CD14-positive monocyte (primary cell): ENCODE measurements at regions not wholly inside any gene's neighbourhood (a gene's known extent, or its start where the extent isn't known, plus 50 kb on each side); places are given as distances from the start of the nearest gene placed in this dataset.

Source experiments
- DNase-seq, 3 donors: peaks; one replicate each; pipeline ENCODE4 v3.0.0-alpha.2; 2011 to 2022
- H2AFZ ChIP-seq: 2 replicates; pipeline ENCODE4 v1.6.0; 2012; ENCODE audit warnings: mild to moderate bottlenecking, low read depth, low read length, inconsistent platforms; ENCODE audit not compliant: insufficient read depth, poor library complexity, severe bottlenecking
- H3K27ac ChIP-seq, 2 donors: 1 replicate in 1 of 2; 2 replicates in 1 of 2; pipeline ENCODE4 v1.5.1; 2012 to 2013; ENCODE audit warnings: low read length in 2 of 2, control low read depth in 1 of 2, inconsistent platforms in 1 of 2, low read depth in 1 of 2, mild to moderate bottlenecking in 1 of 2
- H3K27me3 ChIP-seq, 2 donors: one replicate each; pipeline versions ENCODE4 v1.6.0 to v1.6.1; 2011 to 2013; ENCODE audit warnings: low read length in 2 of 2; ENCODE audit not compliant: control insufficient read depth in 2 of 2, insufficient read depth in 2 of 2
- H3K36me3 ChIP-seq, 2 donors: replicated peaks in 1 of 2; 1 replicate in 1 of 2; 2 replicates in 1 of 2; pipeline versions ENCODE4 v1.5.1 to v1.6.1; 2012 to 2013; ENCODE audit warnings: low read length in 2 of 2, control low read depth in 1 of 2, inconsistent platforms in 1 of 2, mild to moderate bottlenecking in 1 of 2; ENCODE audit not compliant: insufficient read depth in 2 of 2, control insufficient read depth in 1 of 2
- H3K4me1 ChIP-seq, 2 donors: 1 replicate in 1 of 2; 2 replicates in 1 of 2; pipeline versions ENCODE4 v1.5.1 to v1.6.1; 2012 to 2013; ENCODE audit warnings: low read length in 2 of 2, control low read depth in 1 of 2, inconsistent platforms in 1 of 2, mild to moderate bottlenecking in 1 of 2, moderate library complexity in 1 of 2; ENCODE audit not compliant: insufficient read depth in 2 of 2, control insufficient read depth in 1 of 2
- H3K4me2 ChIP-seq: replicated peaks from 2 replicates; pipeline ENCODE3; 2012; ENCODE audit warnings: low read length, moderate library complexity, mild to moderate bottlenecking; ENCODE audit not compliant: poor library complexity, severe bottlenecking; ENCODE audit errors: extremely low read depth
- H3K4me3 ChIP-seq, 3 experiments: fragments of 200-600 bp in 1 of 3; sonication (generic) in 1 of 3; replicated peaks in 1 of 3; 1 replicate in 2 of 3; 2 replicates in 1 of 3; pipeline ENCODE4 v1.5.1; 2011 to 2013; ENCODE audit warnings: low read length in 3 of 3, mild to moderate bottlenecking in 3 of 3, control low read depth in 2 of 3, low read depth in 2 of 3, inconsistent platforms in 1 of 3, moderate library complexity in 1 of 3
- H3K79me2 ChIP-seq: 2 replicates; pipeline ENCODE4 v1.6.0; 2012; ENCODE audit warnings: mild to moderate bottlenecking, control low read depth, inconsistent platforms, low read length, moderate library complexity; ENCODE audit not compliant: insufficient read depth
- H3K9ac ChIP-seq: 2 replicates; pipeline ENCODE4 v1.6.0; 2017; ENCODE audit warnings: low read length, mild to moderate bottlenecking; ENCODE audit not compliant: insufficient read depth, poor library complexity, severe bottlenecking
- H3K9me3 ChIP-seq, 2 donors: replicated peaks in 1 of 2; 1 replicate in 1 of 2; 2 replicates in 1 of 2; pipeline versions ENCODE4 v1.5.1 to v1.6.1; 2012 to 2013; ENCODE audit warnings: low read length in 2 of 2, control low read depth in 1 of 2; ENCODE audit not compliant: control insufficient read depth in 1 of 2, insufficient read depth in 1 of 2
- H4K20me1 ChIP-seq: 2 replicates; pipeline ENCODE4 v1.6.0; 2012; ENCODE audit warnings: mild to moderate bottlenecking, low read length, control low read depth, moderate library complexity; ENCODE audit not compliant: insufficient read depth
- H3K27ac Mint-ChIP-seq, 7 donors: one replicate each; pipeline ENCODE4 v1.8.0; 2020; ENCODE audit warnings: mild to moderate bottlenecking in 7 of 7, mixed read lengths in 7 of 7, moderate library complexity in 6 of 7, inconsistent platforms in 2 of 7
- H3K27me3 Mint-ChIP-seq, 3 donors: one replicate each; pipeline ENCODE4 v1.8.0; 2021 to 2022; ENCODE audit warnings: low read depth in 3 of 3, mild to moderate bottlenecking in 3 of 3, mixed read lengths in 3 of 3, moderate library complexity in 3 of 3, inconsistent platforms in 1 of 3
- H3K36me3 Mint-ChIP-seq, 2 donors: one replicate each; pipeline ENCODE4 v1.8.0; 2020; ENCODE audit warnings: mixed read lengths in 2 of 2, inconsistent platforms in 1 of 2, mild to moderate bottlenecking in 1 of 2
- H3K4me1 Mint-ChIP-seq: one replicate; pipeline ENCODE4 v1.8.0; 2020; ENCODE audit warnings: mild to moderate bottlenecking, mixed read lengths
- H3K4me3 Mint-ChIP-seq, 2 donors: one replicate each; pipeline ENCODE4 v1.8.0; 2020; ENCODE audit warnings: mild to moderate bottlenecking in 2 of 2, mixed read lengths in 2 of 2, moderate library complexity in 1 of 2
- H3K9me3 Mint-ChIP-seq, 7 donors: one replicate each; pipeline ENCODE4 v1.8.0; 2020 to 2022; ENCODE audit warnings: mixed read lengths in 7 of 7, mild to moderate bottlenecking in 6 of 7, moderate library complexity in 6 of 7, inconsistent platforms in 2 of 7
- WGBS: methylation state at CpG from one replicate; pipeline ENCODE4 v1.1.5; 2013; ENCODE audit warnings: missing lambda C conversion rate; ENCODE audit not compliant: insufficient coverage; 5-methylcytosine and 5-hydroxymethylcytosine counted together
- intact Hi-C, 2 donors: fragments of 100-400 bp; cut with micrococcal nuclease; formaldehyde crosslinking; loops; one replicate each; pipeline versions ENCODE4 v1.15.0 to v1.15.1; 2023
- TF ChIP-seq, protein P1 (sequence below): fragments of 200-600 bp; IDR thresholded peaks from one replicate; pipeline ENCODE4 v1.8.0; 2022; ENCODE audit warnings: antibody characterized with exemption, mild to moderate bottlenecking

DNA sequence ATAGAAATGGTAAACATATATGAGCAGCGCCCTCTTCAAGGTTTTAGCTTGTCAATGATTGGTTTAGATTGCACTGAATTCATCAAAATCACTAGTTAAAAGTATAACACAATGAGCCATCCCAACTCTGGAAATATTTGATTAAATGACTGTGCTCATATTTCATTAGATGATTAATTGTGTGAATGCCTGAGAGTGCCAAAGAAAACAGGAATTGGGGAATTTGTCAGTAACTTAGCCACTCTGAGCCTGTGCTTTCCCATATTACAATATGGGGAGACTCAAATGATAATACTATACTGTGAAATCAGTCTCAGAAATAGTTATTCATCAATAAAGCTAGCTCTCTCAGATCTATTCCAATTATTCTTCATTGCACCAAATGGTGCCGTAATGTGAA is 2087.6 kb upstream of the CELF4 start:
- H4K20me1 ChIP-seq = no peaks in the 10 kb centered on the region
- H3K4me1 Mint-ChIP-seq = no peaks in the 10 kb centered on the region
- no peak overlapping the region for H3K27ac ChIP-seq
- H3K27me3 ChIP-seq = no peaks in the 10 kb centered on the region
- intact Hi-C loops = no loop called here
- H3K9me3 Mint-ChIP-seq = peaks cover 0 to 3% (median 0%) of the 10 kb centered on the region in 7 donors
- TF ChIP-seq, protein P1, sequence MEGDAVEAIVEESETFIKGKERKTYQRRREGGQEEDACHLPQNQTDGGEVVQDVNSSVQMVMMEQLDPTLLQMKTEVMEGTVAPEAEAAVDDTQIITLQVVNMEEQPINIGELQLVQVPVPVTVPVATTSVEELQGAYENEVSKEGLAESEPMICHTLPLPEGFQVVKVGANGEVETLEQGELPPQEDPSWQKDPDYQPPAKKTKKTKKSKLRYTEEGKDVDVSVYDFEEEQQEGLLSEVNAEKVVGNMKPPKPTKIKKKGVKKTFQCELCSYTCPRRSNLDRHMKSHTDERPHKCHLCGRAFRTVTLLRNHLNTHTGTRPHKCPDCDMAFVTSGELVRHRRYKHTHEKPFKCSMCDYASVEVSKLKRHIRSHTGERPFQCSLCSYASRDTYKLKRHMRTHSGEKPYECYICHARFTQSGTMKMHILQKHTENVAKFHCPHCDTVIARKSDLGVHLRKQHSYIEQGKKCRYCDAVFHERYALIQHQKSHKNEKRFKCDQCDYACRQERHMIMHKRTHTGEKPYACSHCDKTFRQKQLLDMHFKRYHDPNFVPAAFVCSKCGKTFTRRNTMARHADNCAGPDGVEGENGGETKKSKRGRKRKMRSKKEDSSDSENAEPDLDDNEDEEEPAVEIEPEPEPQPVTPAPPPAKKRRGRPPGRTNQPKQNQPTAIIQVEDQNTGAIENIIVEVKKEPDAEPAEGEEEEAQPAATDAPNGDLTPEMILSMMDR = no peak
- no peak overlapping the region for H3K4me2 ChIP-seq
- no peak overlapping the region for H2AFZ ChIP-seq
- H3K27ac Mint-ChIP-seq = no peak overlapping the region
- peaks cover 0 to 2% of the 10 kb centered on the region in 2 donors for H3K36me3 Mint-ChIP-seq
- WGBS = no CpG with 5 or more reads among the region's 2 CpGs
- H3K4me3 ChIP-seq = no peak overlapping the region
- H3K9ac ChIP-seq = no peak overlapping the region
- DNase-seq = no peak
- no peaks in the 10 kb centered on the region for H3K27me3 Mint-ChIP-seq
- H3K79me2 ChIP-seq = no peaks in the 10 kb centered on the region
- H3K4me3 Mint-ChIP-seq = no peak overlapping the region
- no peaks in the 10 kb centered on the region for H3K4me1 ChIP-seq
- no peaks in the 10 kb centered on the region for H3K9me3 ChIP-seq
- H3K36me3 ChIP-seq = no peaks in the 10 kb centered on the region

DNA sequence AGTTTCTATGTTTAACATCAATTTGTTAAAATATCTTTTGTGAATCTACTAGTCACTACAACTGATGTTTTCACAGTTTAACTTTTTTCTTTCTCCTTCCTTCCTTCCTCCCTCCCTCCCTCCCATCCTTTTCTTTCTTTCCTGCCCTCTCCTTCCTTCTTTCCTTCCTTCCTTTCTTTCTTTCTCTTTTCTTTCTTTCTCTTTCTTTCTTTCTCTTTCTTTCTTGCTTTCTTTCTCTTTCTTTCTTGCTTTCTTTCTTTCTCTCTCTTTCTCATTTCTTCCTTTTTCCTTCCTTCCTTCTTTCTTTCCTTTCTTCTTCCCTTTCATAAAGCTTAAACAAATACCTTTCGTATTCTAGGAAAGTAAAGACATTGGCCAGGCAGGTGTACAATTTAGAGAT is 2083.0 kb upstream of the CELF4 start:
- DNase-seq = no peak

More for the DNA sequence above, 2083.0 kb upstream of the CELF4 start:
- Histone ChIP-seq H3K9me3 (no peaks in the 10 kb centered on the region), H3K27me3 (no peaks in the 10 kb centered on the region), H3K9ac (no peak overlapping the region), H3K79me2 (no peaks in the 10 kb centered on the region), H2AFZ (no peak overlapping the region), H3K36me3 (no peaks in the 10 kb centered on the region), H3K27ac (no peak overlapping the region), H3K4me1 (no peaks in the 10 kb centered on the region), H3K4me2 (no peak overlapping the region), H3K4me3 (no peak overlapping the region), H4K20me1 (no peaks in the 10 kb centered on the region)
- Mint-ChIP-seq H3K36me3 (no peaks in the 10 kb centered on the region), H3K4me3 (no peak overlapping the region), H3K4me1 (no peaks in the 10 kb centered on the region), H3K27ac (no peak overlapping the region), H3K27me3 (no peaks in the 10 kb centered on the region), H3K9me3 (peaks cover 0 to 2% (median 0%) of the 10 kb centered on the region in 7 donors)
- no CpG with 5 or more reads among the region's 1 CpG for WGBS
- intact Hi-C loops = no loop called here
- TF ChIP-seq, protein P1 = no peak
